HG03064 (cell line): ENCODE measurements at regions not wholly inside any gene's neighbourhood (a gene's known extent, or its start where the extent isn't known, plus 50 kb on each side); places are given as distances from the start of the nearest gene placed in this dataset.
"Not testable (repeated sequence)": the region's sequence is repeated elsewhere in the genome, so short reads cannot be mapped to it uniquely, and the experiment has no call there.

ENCODE experiments used
- ATAC-seq: cut with Tn5 transposase; IDR thresholded peaks from one replicate; pipeline ENCODE4 v1.9.1; 2021; ENCODE audit warnings: low read depth; ENCODE audit not compliant: unreplicated experiment

DNA sequence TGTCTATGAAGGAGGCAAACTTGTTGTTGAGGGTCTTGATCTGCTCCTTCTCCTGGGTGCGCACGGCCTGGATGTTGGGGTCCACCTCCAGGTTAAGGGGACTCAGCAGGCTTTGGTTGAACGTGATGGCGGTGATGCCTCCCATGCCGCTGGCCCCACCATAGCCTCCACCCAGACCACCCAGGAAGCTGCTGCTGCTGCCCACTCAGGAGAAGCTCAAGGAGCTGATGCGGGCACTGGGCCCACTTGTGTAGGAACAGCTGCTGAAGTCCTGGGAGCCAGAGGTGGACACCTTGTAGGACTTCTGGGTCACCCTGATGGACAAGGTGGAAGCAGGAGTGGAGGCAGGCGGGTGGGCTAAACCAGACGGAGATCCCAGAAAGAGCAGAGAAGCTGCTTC is 380.3 kb upstream of the RGMB start:
- ATAC-seq, result not testable (repeated sequence)

DNA sequence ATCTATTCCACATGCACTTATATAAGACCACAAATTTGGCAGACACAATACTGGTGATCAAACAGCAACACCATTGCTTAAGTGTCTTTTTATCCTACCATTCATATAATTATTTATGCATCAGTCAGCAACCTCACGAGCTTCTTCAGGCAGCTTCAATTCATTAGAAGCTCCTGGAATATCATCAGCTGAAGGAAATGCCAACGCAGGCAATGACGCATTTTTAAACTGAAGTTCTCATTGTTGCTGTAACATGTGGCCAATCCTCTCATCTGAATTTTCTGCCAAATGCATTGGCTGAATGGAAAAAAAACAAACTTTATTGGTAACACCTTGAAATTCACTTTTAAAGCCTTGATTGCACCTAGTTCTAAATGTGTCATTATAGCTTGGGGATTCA is 376.4 kb upstream of the RGMB start:
- ATAC-seq, result no peak

DNA sequence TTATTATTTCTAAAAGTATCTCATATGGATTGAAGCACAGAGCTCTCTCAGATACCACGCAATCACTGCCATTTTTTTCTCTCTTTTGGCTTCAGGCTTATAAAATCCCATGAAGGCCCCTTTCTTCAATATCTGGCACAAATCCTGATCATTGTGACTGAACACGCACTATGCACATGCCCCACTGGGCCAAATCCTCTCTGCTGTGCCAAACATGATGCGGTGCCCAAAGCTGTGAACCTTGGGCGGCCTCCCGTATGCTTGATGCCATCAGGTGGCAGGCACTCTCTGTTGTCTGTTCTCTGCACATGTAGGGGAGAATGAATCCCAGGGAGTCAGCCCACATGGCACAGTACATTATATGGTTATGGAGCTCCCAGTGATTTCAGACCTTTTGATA is 375.0 kb upstream of the RGMB start:
- ATAC-seq, result no peak

DNA sequence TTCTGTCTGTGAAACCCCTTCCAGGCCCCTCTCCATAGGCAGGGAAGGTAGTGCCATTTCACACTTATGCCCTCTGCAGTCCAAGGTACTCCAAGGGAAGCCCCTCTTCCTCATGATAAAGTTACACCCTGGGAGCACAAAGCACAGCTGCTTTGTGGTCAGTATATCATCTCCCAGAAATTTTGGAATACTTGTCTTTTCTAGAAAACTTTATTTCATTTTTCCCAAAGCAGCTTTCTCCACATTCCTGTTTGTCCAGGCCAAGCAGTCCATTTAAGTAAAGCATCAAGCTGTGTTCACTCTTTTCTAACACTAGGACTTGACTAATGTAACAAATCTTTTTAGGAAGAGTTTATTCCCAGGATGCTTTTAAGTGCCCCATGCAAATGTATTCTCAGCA is 371.8 kb upstream of the RGMB start:
- ATAC-seq, result no peak

DNA sequence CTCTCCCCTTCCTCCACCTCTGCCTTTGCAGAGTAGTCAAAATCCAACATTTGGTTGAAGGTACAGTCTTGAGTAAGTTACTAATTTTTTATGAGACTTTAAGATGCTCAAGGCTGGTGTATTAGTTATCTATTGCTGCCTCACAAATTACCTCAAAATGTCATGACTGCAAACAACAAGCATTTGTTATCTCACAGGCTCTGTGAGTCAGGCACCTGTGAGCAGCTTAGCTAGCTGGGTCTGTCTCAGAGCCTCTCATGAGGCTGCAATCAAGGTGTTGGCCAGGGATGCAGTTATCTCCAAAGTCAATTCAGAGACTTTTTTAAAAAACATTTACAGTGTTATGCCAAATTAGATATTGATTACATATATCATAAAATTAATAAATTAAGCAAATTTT is 371.3 kb upstream of the RGMB start:
- ATAC-seq, result no peak

DNA sequence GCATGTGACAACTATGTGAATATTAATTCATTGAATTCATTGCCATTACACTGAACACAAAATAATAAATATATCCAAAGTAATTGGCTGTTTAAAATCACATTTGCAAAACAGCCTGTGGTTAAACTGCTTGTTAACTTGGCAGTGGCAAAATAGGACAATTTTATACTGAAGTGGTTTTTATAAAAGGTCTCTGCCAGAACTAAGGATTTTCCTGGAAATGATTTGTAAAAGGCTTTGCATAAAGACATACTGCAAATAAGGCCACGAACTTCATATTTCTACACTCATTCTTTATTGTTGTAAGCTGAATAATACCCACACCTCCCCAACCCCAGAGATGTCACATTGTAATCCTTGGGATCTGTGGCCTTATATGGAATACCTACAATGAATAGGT is 370.3 kb upstream of the RGMB start:
- no peak for ATAC-seq

DNA sequence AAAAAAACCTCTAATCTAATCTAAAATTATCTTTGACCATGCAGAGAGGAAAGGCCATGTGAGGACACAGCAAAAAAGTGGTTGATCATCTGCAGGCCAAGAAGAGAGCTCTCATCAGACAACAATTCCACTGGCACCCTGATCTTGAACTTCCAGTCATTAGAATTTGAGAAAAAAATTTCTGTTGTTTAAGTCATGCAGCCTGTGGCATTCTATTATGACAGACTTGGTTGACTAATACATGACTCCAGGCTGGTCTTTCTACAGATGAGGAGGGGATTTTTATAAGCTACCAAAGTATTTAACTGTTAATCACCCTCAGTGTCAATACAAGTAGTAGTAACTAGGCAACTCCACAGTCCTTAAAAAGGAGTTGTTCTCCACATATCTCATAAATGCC is 358.5 kb upstream of the RGMB start:
- no peak for ATAC-seq

DNA sequence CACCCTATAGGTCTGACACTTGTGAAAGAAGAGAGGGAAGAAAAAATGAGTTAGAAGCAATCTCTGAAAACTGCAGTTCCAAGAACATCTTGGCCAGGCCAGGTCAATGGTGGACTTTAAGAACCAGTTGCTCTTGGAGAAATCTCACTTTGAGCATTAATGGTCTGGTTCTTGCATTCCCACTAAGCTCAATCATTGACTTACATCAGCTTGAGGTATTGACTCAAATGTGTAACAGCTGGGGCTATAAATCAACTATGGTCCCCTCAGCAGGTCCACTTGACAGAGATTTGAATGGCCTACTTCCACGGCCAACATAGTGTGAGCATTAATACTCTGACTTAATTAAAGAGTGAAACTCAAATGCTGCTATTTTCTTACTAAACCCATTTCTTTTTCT is 357.8 kb upstream of the RGMB start:
- ATAC-seq, result no peak

DNA sequence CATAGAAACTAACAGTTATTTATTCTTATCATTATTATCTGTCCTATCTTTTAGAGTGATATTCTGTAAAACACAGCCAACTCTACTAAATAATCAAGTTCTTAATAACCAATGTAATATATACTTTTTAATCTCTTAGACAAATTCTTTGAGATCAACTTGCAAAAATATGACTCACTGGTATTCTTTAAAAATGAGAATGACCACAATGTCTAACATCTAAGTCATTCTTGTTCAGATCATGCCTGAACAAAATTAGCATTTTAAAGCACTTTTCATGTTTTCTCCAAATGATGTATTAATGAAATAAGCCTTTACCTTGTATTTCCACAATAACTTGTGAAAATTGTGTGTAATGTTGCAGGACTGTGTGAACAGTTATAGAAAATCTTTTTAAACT is 356.9 kb upstream of the RGMB start:
- no peak for ATAC-seq

DNA sequence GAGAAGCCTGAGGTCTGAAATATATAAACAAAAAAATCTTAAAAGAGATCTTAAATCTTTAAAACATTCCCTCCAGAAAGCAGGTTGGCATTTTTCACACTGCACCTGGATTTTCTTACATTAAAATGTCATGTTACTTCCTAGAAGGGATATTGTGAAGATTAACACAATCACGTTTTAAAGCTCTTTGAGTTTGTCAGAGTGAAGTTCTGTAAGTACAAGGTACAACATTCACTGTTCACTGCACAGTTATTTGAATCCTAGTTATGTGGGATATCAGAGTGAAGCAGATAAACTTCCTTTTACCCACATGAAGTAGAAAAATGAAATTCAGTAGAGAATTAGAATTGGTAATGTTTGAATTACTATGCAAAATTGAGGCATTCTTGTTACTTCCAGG is 353.6 kb upstream of the RGMB start:
- no peak for ATAC-seq

DNA sequence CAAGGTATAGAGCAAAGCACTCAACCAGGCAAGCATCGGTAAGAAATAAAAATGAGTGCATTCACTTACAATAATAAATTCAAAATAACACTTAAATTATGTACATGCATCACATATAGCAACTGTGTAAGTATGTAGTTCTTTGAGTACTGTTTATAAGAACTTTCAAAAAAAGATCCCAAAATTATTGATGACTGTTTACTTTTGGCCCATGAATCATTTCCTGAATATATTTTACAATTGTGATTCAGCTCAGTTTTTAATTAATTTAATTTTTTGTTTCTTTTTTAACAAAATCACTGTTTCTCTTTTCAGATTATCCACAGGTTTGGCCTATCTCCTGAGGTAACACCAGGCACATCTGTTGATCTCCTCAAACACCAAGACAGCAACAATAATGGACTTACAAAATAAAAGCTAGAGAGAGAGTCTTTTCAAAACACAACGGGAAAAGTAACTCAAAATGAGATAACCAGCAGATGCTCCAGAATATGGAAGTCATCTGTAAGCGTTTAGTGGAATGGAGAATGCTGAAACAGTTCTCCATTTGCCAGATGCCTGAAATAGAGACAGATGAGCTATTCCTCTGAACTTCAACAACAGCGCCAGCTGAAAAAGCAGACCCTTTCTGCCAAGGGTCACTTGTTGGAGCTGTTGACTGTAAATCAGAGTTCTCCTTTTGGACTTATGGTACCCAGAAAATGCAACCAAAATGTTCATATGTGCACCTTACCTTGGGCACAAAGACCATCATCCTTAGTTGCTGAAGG is 348.6 kb upstream of the RGMB start:
- ATAC-seq, result no peak

DNA sequence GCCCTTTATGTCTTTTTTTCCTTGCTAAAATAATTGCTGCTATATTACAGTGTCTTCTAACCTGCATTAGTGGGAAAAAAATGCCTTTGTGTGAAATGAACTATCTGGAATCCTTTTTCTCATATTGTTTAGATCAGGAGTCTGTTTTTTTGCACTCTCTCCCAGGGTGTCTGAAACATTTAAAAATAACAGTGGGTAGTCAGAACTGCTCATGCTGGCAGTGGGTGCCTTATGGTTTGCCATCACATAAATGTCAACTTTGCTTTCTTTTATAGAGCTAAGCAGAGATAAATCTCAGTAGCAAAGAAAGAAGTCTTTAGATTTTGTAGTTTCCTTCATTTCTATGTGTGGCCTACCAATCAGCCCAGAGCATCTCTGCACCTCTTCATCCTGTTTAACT is 347.8 kb upstream of the RGMB start:
- ATAC-seq, result no peak

DNA sequence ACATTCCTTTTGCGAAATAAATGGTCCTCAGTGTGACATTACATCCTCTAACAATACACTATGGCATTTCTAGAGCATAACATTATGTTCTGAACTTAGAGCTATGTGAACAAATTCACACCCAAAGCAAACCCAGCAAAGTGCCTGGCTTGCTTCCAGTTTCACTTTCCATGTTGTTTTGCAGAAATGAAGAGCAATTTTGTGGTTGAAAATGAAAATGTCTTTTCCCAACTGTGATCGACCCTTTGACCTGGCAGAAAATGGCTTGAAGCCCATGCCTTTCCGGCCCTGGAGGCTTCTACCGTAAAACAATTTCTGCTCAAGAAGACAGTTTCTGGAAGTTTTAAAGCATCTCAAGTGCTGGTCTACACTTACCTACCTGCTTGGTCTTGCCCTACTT is 344.7 kb upstream of the RGMB start:
- ATAC-seq, result no peak

DNA sequence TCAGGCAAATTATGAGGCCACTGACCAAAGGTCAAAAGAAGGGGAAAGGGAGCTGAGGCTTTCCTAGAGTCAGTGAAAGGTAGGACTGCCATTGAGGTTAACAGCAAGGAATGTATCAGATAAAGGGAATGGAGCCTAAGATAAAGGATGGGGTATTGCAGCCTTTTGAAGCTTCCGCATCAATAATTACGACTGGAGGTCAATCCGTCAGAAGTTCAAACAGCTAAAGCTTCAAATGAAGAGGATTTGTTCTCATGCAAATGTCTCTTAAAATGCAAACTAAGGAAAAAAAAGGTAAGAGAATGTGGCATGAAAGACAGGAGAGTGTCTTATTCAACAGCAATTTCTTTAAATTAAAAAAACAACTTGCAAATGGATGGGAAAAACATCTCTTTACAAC is 341.1 kb upstream of the RGMB start:
- no peak for ATAC-seq

DNA sequence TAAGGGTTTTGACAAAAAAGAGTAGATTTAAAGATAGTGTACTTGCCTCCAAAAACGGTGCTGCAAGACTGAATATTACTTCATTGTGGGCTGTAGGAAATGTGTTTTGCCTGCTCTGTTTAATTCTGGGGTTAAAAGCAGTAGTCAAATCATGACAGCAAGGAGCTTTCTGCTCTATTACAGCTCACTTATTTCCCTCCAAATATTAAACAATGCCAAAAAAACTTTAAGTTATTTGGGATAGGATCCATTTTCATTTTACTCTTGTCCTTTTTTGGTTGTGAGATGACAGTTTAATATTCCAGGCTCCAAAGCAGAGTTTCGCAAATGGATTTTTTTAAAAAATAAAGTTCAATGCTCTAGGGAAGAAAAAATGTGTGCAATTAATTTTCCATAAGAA is 340.4 kb upstream of the RGMB start:
- ATAC-seq, result no peak

DNA sequence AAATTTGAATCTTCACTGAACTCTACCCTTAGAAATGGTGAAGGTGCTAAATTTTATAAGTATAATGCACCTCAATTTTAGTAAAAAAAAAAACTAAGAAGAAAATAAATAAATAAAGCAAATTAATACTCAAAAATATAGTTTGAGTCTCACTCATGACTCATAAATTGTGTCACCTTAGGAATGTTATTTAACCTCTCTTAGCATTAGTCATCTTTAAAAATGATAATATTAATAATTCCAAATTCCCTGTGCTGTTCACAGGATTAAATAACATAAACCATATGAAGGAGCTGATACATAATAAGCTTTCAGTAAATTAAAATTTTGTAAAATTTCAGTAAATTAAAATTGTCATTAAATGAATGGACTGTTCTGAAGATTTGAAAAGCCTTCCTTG is 339.8 kb upstream of the RGMB start:
- ATAC-seq, result no peak

DNA sequence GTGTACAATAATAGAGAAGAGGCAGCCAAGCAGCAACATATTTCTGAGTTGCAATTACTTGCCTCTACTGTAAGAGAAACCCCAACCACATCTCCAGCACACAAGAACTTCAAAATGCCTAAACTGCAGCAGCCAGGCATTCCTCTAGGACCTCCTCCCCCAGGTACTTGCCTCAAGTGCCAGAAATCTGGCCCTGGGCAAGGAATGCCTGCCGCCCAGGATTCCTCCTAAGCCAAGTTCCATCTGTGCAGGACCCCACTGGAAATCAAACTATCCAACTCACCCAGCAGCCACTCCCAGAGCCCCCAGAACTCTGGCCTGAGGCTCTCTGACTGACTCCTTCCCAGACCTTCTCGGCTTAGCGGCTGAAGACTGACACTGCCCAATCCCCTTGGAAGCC is 336.8 kb upstream of the RGMB start:
- ATAC-seq, result no peak

DNA sequence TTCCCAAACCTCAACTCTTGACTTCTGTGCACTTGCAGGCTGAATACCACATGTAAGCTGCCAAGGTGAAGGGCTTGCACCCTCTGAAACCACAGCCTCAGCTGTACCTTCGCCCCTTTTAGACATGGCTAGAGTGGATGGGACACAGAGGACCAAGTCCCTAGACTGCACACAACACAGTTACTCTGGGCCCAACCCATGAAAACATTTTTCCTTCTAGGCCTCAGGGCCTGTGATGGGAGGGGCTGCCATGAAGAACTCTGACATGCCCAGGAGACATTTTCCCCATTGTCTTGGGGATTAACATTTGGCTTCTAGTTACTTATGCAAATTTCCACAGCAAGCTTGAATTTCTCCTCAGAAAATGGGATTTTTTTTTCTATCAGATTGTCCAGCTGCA is 331.0 kb upstream of the RGMB start:
- no peak for ATAC-seq

DNA sequence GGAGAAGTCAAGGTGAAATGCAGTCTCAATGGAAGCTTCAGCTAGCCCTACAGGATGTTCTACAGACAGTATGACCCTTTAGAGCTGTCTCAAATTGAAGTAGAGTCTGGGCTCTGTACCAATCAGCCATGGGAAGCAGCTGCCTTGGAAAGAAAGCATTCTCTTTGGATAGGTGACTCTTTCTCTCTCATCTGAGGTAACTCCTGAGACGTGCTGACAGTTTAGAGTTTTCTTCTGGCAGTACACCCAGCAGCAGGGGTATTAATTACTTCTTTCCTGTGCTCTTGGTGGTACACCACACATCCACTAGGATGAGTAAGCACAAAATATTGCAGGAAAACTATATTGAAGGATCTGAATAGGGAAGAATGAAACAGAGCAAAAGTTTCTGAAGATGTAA is 329.6 kb upstream of the RGMB start:
- ATAC-seq, result no peak

DNA sequence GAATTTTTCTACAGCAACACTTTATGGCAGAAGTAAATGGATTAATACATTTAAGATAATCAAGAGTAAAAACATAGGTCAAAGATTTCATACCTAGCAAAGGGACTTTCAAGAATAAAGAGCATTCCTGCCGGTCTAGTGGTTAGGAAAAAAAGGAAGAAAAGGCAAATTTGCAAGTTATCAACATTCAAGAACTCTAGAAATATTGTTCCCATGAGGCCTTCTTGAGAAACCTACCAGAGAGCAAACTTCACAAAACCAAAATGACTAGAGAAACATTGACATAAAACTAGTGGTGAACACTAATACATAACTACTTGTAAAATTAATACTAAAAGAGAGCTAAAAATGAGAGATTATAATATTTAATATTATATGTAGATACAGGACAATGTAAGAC is 320.2 kb upstream of the RGMB start:
- ATAC-seq, result no peak

DNA sequence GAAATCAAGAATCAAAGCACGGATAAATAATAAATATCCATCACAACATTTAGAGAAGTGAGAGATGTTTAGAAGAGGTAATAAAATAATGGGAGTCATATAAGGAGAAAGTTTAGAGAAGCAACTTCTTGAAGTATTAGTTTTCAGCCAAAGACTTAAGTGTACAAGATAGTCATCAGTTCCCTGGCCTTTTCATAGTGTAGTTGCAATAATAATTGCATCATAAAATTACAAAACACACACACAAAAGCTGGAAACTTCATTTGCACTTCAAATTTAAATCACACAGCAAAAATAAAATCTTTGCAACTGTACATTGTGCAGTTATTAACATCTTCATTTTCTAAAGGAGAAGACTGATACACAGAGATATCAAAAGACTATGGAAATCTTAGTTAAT is 319.1 kb upstream of the RGMB start:
- no peak for ATAC-seq

DNA sequence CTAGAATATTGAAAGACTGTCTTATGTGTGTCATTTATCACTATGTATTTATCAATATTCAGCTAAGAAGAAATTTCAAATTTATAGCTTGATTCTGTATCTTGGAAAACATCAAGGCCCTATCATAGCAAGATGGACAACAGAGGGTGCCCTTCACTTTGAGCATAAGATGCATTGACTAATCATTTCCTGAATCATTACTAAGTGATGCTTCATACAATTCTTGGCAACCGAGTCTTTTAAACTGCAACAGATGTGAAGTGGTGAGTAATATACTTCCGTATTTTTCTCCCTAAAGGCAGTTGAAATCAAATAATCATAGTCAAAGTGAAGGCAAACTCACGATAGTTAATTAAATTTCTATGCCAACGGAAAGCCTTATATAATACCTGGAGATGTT is 318.6 kb upstream of the RGMB start:
- no peak for ATAC-seq

DNA sequence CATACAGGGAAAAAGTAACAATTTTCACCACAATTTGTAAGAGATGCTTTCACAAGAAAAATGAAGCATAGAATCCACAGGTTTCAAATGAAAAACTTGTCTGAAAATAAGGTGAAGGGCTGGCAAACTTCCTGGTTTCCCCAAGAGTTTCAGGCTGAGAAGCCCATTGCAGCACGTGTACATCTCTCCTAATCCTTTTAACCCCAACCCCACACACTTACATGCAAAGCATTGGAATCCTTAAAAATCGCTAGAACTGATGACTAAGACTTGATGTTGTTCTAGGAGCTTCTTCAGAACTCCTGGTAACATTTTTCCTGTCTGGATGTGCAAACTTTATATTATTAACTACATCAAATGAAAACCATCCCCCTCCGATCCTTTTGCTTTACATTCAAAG is 317.8 kb upstream of the RGMB start:
- ATAC-seq, result no peak
